IMR-90 (cell line): ENCODE measurements at regions not wholly inside any gene's neighbourhood (a gene's known extent, or its start where the extent isn't known, plus 50 kb on each side); places are given as distances from the start of the nearest gene placed in this dataset.

Experiments used
- ATAC-seq: fragments of 200-7000 bp; cut with Tn5 transposase; 2 replicates; pipeline ENCODE4 v1.9.1; 2020; ENCODE audit warnings: low read depth, mild to moderate bottlenecking, moderate library complexity
- BruUV-seq: library from RNA; stranded (reverse); fragments of 400-500 nt; replicated peaks from 2 replicates; lab custom pipeline; 2021; lab: Mats Ljungman, UMichigan
- CTCF ChIA-PET: fragments of 300-600 bp; formaldehyde crosslinking; extraction: SDS; loops from one replicate; lab custom pipeline; 2021; ENCODE audit warnings: antibody characterized with exemption; lab: Yijun Ruan, JAX
- POLR2A ChIA-PET: fragments of 300-600 bp; sonication (Branson Sonifier 250); formaldehyde crosslinking; loops from one replicate; lab custom pipeline; 2022; ENCODE audit warnings: antibody characterized with exemption; ENCODE audit not compliant: unreplicated experiment; lab: Charles Lee
- DNase-seq: peaks from one replicate; pipeline ENCODE4 v3.0.0; 2013
- H2AFZ ChIP-seq: replicated peaks from 2 replicates; pipeline ENCODE3; 2013; ENCODE audit warnings: low read length, mild to moderate bottlenecking; ENCODE audit not compliant: poor library complexity
- H2AK5ac ChIP-seq: 2 replicates; pipeline ENCODE4 v1.6.1; 2013; ENCODE audit warnings: low read depth, low read length, inconsistent platforms
- H2AK9ac ChIP-seq: replicated peaks from 2 replicates; pipeline ENCODE3; 2013; ENCODE audit warnings: mild to moderate bottlenecking, low read depth, low read length, moderate library complexity; ENCODE audit not compliant: poor library complexity
- H2BK120ac ChIP-seq: 2 replicates; pipeline ENCODE4 v1.6.1; 2013; ENCODE audit warnings: low read depth, low read length, inconsistent platforms
- H2BK15ac ChIP-seq: 3 replicates; pipeline ENCODE4 v1.6.1; 2013; ENCODE audit warnings: low read depth, low read length, inconsistent platforms
- H2BK20ac ChIP-seq: 2 replicates; pipeline ENCODE4 v1.6.1; 2013; ENCODE audit warnings: low read depth, mild to moderate bottlenecking, inconsistent platforms, low read length, moderate library complexity
- H2BK5ac ChIP-seq: 2 replicates; pipeline ENCODE4 v1.6.1; 2013; ENCODE audit warnings: mild to moderate bottlenecking, low read depth, low read length, inconsistent platforms; ENCODE audit not compliant: poor library complexity, severe bottlenecking
- H3K14ac ChIP-seq: replicated peaks from 2 replicates; pipeline ENCODE4 v1.6.1; 2013; ENCODE audit warnings: low read depth, low read length, inconsistent platforms
- H3K18ac ChIP-seq: 2 replicates; pipeline ENCODE4 v1.6.1; 2013; ENCODE audit warnings: low read depth, low read length, control low read depth
- H3K23ac ChIP-seq: 2 replicates; pipeline ENCODE4 v1.6.1; 2013; ENCODE audit warnings: low read depth, low read length, inconsistent platforms
- H3K27ac ChIP-seq: 2 replicates; pipeline ENCODE4 v1.5.1; 2013; ENCODE audit warnings: mild to moderate bottlenecking, control low read depth, low read length; ENCODE audit not compliant: insufficient read depth
- H3K27me3 ChIP-seq: 2 replicates; pipeline ENCODE4 v1.6.1; 2013; ENCODE audit warnings: low read length; ENCODE audit not compliant: control insufficient read depth, insufficient read depth
- H3K36me3 ChIP-seq: 2 replicates; pipeline ENCODE4 v1.6.1; 2013; ENCODE audit warnings: low read length, mixed read lengths; ENCODE audit not compliant: control insufficient read depth, insufficient read depth
- H3K4ac ChIP-seq: 2 replicates; pipeline ENCODE4 v1.6.1; 2013; ENCODE audit warnings: low read depth, low read length, inconsistent platforms
- H3K4me1 ChIP-seq: 2 replicates; pipeline ENCODE4 v1.6.1; 2013; ENCODE audit warnings: low read length, mixed read lengths; ENCODE audit not compliant: control insufficient read depth, insufficient read depth
- H3K4me2 ChIP-seq: 2 replicates; pipeline ENCODE4 v1.6.1; 2013; ENCODE audit warnings: low read depth, mild to moderate bottlenecking, control low read depth, low read length, moderate library complexity
- H3K4me3 ChIP-seq: 2 replicates; pipeline ENCODE4 v1.5.1; 2013; ENCODE audit warnings: low read depth, mild to moderate bottlenecking, control low read depth, low read length, moderate library complexity; ENCODE audit not compliant: insufficient read depth
- H3K56ac ChIP-seq: 2 replicates; pipeline ENCODE4 v1.6.1; 2013; ENCODE audit warnings: low read length, inconsistent platforms; ENCODE audit not compliant: insufficient read depth; ENCODE audit errors: extremely low read depth
- H3K79me1 ChIP-seq, 2 experiments: 2 replicates each; pipeline ENCODE4 v1.6.1; 2013; ENCODE audit warnings: low read length in 2 of 2, inconsistent platforms in 1 of 2, low read depth in 1 of 2
- H3K9ac ChIP-seq: 2 replicates; pipeline ENCODE4 v1.6.1; 2013; ENCODE audit warnings: low read depth, low read length, control low read depth
- H3K9me1 ChIP-seq: 2 replicates; pipeline ENCODE4 v1.6.1; 2013; ENCODE audit warnings: low read length, inconsistent platforms; ENCODE audit not compliant: insufficient read depth
- H3K9me3 ChIP-seq: 2 replicates; pipeline ENCODE4 v1.6.1; 2013; ENCODE audit warnings: low read length; ENCODE audit not compliant: control insufficient read depth, insufficient read depth
- H4K20me1 ChIP-seq: 2 replicates; pipeline ENCODE4 v1.6.1; 2013; ENCODE audit warnings: low read length, inconsistent platforms; ENCODE audit not compliant: insufficient read depth
- H4K5ac ChIP-seq: 2 replicates; pipeline ENCODE4 v1.6.1; 2013; ENCODE audit warnings: mild to moderate bottlenecking, low read depth, low read length, control low read depth
- H4K8ac ChIP-seq, 2 experiments: 2 replicates each; pipeline ENCODE4 v1.6.1; 2013; ENCODE audit warnings: low read depth in 2 of 2, low read length in 2 of 2, control low read depth in 1 of 2, inconsistent platforms in 1 of 2
- H4K91ac ChIP-seq: 2 replicates; pipeline ENCODE4 v1.6.1; 2013; ENCODE audit warnings: low read depth, low read length, inconsistent platforms; ENCODE audit not compliant: insufficient read depth
- MXI1 ChIP-seq: IDR thresholded peaks from 2 replicates; pipeline ENCODE4 v1.6.1; 2012; ENCODE audit warnings: low read depth, mild to moderate bottlenecking, low read length, moderate library complexity, borderline replicate concordance
- RFX5 ChIP-seq: IDR thresholded peaks from 2 replicates; pipeline ENCODE4 v1.8.0; 2012; ENCODE audit warnings: low read depth, mild to moderate bottlenecking, low read length, moderate library complexity
- WGBS, 2 experiments: methylation state at CpG; one replicate each; pipeline versions ENCODE4 v1.1.5 to v1.1.7; 2013; ENCODE audit warnings: missing lambda C conversion rate in 2 of 2; ENCODE audit not compliant: insufficient read length in 1 of 2; ENCODE audit errors: extremely low coverage in 2 of 2; 5-methylcytosine and 5-hydroxymethylcytosine counted together
- dilution Hi-C: fragments of 300-500 bp; cut with HindIII; formaldehyde crosslinking; loops from one replicate; pipeline ENCODE4 v1.14.3; 2018; ENCODE audit warnings: low sequenced_read_pairs; ENCODE audit not compliant: unreplicated experiment
- in situ Hi-C: fragments of 300-500 bp; cut with MboI; formaldehyde crosslinking; loops from 3 replicates; pipeline ENCODE4 v1.14.3; 2019; ENCODE audit warnings: low sequenced_read_pairs, inconsistent platforms, mixed read lengths
- intact Hi-C: fragments of 100-400 bp; cut with micrococcal nuclease; formaldehyde crosslinking; loops from 2 replicates; pipeline ENCODE4 v1.10.0; 2022

DNA sequence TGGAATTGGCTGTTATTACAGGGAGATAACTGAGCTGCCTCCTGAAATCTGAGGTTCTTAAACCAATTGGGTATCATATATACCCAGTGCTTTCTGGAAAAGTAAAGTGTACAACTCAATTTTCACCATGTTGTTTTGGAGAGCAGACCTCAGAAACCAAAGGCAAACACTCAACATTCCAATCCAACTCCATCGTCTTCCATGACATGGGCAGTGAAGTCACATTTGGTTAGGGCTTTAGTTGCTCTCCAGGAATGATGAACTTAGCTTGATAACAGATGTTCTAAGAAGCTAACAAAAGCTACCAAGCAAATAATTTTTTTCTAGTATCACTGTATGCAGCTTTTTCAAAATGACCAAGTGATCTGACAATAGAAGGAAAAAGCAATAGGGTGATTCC, 107.0 kb upstream of the SLC35G4 start:
- no peak for ATAC-seq
- no peak overlapping the region for H2BK20ac ChIP-seq
- H3K9ac ChIP-seq = no peak overlapping the region
- H2AFZ ChIP-seq = no peak overlapping the region
- no peak overlapping the region for H4K91ac ChIP-seq
- BruUV-seq = no TSS peak
- no peak overlapping the region for H4K5ac ChIP-seq
- ChIA-PET CTCF (interaction anchor here (2.3 kb wide), 1 partner anchor 16 kb away, joined by 11 read pairs; no protein-coding TSS in a partner anchor), POLR2A (no interaction called here)
- intact Hi-C loops = loop anchor here (5.0 kb wide), 1 partner anchor 175 kb away; no protein-coding TSS in a partner anchor
- no peak overlapping the region for H2BK5ac ChIP-seq
- no peak overlapping the region for H3K14ac ChIP-seq
- H2AK9ac ChIP-seq = no peak overlapping the region
- no peaks in the 10 kb centered on the region; the same call in 1 of the 2 replicates for H3K9me3 ChIP-seq
- no peak overlapping the region for H4K8ac ChIP-seq
- H3K79me1 ChIP-seq = no peaks in the 10 kb centered on the region
- H3K27ac ChIP-seq = no peak overlapping the region
- H3K56ac ChIP-seq = no peak overlapping the region
- H3K4ac ChIP-seq = no peak overlapping the region
- peaks cover 2% of the 10 kb centered on the region; the same call in 1 of the 2 replicates for H3K4me1 ChIP-seq
- peak; percentile 83 for DNase-seq
- no peak overlapping the region for H3K4me2 ChIP-seq
- in situ Hi-C loops = no loop called here
- H2BK15ac ChIP-seq = no peak overlapping the region
- H3K4me3 ChIP-seq = no peak overlapping the region
- peaks cover 6% of the 10 kb centered on the region; the same call in 1 of the 2 replicates for H3K9me1 ChIP-seq
- H4K20me1 ChIP-seq = no peaks in the 10 kb centered on the region
- no peak overlapping the region for H3K23ac ChIP-seq
- H3K36me3 ChIP-seq = no peaks in the 10 kb centered on the region
- no peaks in the 10 kb centered on the region for H3K27me3 ChIP-seq
- dilution Hi-C loops = no loop called here
- no peak overlapping the region for H3K18ac ChIP-seq
- TF ChIP-seq RFX5 = no peak
- TF ChIP-seq MXI1 = no peak
- no CpG with 5 or more reads among the region's 1 CpG for WGBS, 2 experiments
- H2AK5ac ChIP-seq = no peak overlapping the region; the same call in 1 of the 2 replicates
- H2BK120ac ChIP-seq = no peak overlapping the region
